ENCODE measurements at regions not wholly inside any gene's neighbourhood (a gene's known extent, or its start where the extent isn't known, plus 50 kb on each side); places are given as distances from the start of the nearest gene placed in this dataset.

GRCh38 chr21:43313939-43314405 is 113.0 kb downstream of the SIK1 start:
- FAIRE-seq = no peak
- TF ChIP-seq TAF1 (IDR thresholded peaks at IDR 0.05; ENCODE audit: borderline replicate concordance, low read depth, low read length) (no peak), POLR2AphosphoS5 (IDR thresholded peaks at IDR 0.05; ENCODE audit: low read depth, low read length) (no peak), POLR2A (IDR thresholded peaks at IDR 0.05; ENCODE audit: low read depth, low read length) (no peak)

DNA sequence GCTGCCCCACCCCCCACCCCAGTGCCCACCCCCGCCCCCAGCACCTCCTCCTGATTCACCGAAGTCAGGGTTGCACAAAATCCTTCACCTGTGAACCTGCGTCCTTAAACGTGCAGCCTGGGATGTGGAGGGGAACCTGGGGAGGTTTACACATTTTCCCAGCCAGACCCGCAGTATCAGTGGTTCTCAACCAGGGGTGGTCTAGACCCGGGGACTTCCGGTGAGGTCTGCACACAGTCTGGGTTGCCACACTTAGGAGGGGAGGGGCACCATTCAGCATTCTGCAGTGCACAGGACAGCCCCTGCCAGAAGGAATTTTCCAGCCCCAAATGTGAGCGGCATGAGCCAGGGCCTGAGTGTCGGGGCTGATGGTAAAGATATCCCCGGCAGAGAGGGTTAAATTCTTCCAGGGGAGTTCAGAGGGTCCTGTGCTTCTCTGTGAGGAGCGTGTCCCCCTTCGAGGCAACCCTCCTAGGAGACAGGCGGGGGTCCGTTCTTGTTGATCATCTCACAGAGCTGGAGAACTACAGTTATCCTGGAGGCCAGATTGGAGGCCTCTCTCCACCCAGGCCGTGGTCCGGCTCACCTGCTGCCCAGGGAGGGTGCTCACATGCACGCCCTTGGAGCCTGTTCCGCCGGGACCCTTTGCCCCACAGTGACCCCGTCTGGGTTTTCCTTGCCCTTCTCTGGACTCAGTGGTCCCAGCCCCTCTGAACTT is 113.6 kb downstream of the SIK1 start:
- DNase-seq (ENCODE audit: insufficient read length) (no peak), FAIRE-seq (no peak)
- no peak for TF ChIP-seq TAF1 (IDR thresholded peaks at IDR 0.05; ENCODE audit: borderline replicate concordance, low read depth, low read length)
- TF ChIP-seq POLR2AphosphoS5 (IDR thresholded peaks at IDR 0.05; ENCODE audit: low read depth, low read length) = no peak
- TF ChIP-seq POLR2A (IDR thresholded peaks at IDR 0.05; ENCODE audit: low read depth, low read length) = no peak

More at GRCh38 chr21:43313939-43314405, 113.0 kb downstream of the SIK1 start:
- no peak for DNase-seq (ENCODE audit: insufficient read length)

- FAIRE-seq (peak; percentile 92), DNase-seq (ENCODE audit: insufficient read length) (no peak)
- TF ChIP-seq POLR2AphosphoS5 (IDR thresholded peaks at IDR 0.05; ENCODE audit: low read depth, low read length) (no peak), TAF1 (IDR thresholded peaks at IDR 0.05; ENCODE audit: borderline replicate concordance, low read depth, low read length) (no peak), POLR2A (IDR thresholded peaks at IDR 0.05; ENCODE audit: low read depth, low read length) (no peak)
Observed at GRCh38 chr21:43312751-43313169, 114.2 kb downstream of the SIK1 start.

- DNase-seq (ENCODE audit: insufficient read length) = no peak
- TF ChIP-seq TAF1 (IDR thresholded peaks at IDR 0.05; ENCODE audit: borderline replicate concordance, low read depth, low read length) = no peak
- no peak for TF ChIP-seq POLR2AphosphoS5 (IDR thresholded peaks at IDR 0.05; ENCODE audit: low read depth, low read length)
- no peak for TF ChIP-seq POLR2A (IDR thresholded peaks at IDR 0.05; ENCODE audit: low read depth, low read length)
- FAIRE-seq = peak; percentile 27
Observed at GRCh38 chr21:43312011-43312410, 114.9 kb downstream of the SIK1 start.

DNA sequence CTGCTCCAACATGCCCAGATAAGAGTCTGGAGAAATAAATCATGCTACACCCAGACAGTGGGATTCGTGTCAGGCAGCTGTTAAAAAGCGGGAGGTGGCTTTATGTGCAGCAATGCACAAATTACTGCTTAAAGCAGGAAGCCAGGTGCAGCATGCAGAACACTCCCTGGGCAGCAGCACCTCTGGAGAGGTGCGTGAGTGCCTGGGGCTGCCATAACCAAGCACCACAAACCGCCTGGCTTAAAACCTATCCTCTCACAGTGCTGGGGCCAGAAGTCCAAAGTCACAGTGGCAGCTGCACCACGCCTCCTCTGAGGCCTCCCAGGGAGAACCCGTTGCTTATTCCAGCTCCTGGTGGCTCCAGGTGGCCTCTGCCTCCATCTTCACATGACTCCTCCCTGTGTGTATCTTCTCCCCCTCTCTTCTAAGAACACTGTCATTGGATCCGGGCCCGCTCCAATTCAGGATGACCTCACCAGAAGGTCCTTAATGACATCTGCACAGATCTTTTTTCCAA is 115.6 kb downstream of the SIK1 start:
- TF ChIP-seq POLR2A (IDR thresholded peaks at IDR 0.05; ENCODE audit: low read depth, low read length) (no peak), TAF1 (IDR thresholded peaks at IDR 0.05; ENCODE audit: borderline replicate concordance, low read depth, low read length) (no peak), POLR2AphosphoS5 (IDR thresholded peaks at IDR 0.05; ENCODE audit: low read depth, low read length) (no peak)
- FAIRE-seq (no peak), DNase-seq (ENCODE audit: insufficient read length) (no peak)

DNA sequence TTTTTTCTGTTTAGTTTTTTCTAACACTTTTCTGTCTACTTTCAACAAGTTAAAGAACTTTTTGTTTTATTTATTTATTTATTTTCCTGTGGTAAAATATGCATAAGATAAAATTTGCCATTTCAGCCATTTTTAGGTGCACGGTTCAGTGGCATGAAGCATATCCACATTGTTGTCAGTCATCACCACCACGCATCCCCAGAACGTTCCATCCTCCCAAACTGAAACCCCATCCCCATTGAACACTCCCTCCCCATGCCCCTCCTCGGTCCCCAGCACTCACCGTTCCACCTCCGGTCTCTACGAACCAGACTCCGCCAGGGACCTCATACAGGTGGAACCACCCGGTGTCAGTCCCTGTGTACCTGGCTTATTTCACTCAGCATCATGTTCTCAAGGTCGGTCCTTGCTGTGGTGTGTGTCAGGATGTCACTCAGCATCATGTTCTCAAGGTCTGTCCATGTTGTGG is 118.1 kb downstream of the SIK1 start:
- FAIRE-seq (no peak), DNase-seq (ENCODE audit: insufficient read length) (no peak)
- TF ChIP-seq POLR2AphosphoS5 (IDR thresholded peaks at IDR 0.05; ENCODE audit: low read depth, low read length) (no peak), POLR2A (IDR thresholded peaks at IDR 0.05; ENCODE audit: low read depth, low read length) (no peak), TAF1 (IDR thresholded peaks at IDR 0.05; ENCODE audit: borderline replicate concordance, low read depth, low read length) (no peak)

DNA sequence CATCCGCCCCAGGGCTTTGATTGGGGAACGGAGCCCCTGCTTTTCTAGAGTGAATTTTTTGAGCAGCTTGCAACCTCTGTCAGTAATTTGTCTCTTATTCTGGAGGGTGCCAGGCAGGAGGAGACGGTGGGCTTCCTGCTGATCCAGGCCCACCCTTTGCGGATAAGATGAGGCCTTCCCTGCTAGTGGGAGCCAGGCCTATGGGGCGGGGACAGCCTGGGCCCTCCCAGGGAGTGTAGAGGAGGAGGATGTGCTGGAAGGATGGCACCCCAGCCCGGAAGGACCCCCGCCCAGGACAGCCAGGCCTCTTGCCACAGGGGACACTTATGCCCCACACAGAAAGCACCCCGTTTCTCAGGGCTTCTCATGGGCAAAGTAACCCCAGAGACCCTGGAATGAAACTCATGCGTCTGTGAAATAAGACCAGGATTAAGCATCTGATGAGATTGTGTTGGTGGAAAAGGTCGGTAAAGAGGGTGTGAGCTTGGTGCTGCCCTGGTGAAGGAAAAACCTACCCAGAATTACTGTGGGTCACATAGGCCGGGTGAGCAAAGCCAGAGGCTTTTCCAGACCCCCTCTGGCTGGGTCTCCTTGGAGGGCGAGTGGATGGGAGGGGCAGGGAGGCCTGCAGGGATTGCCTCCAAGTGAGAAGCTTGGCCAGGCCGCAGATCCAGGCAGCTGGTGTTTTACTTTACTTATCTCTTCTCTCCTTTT is 118.7 kb downstream of the SIK1 start:
- no peak for FAIRE-seq
- no peak for DNase-seq (ENCODE audit: insufficient read length)
- TF ChIP-seq POLR2A (IDR thresholded peaks at IDR 0.05; ENCODE audit: low read depth, low read length) = no peak
- no peak for TF ChIP-seq TAF1 (IDR thresholded peaks at IDR 0.05; ENCODE audit: borderline replicate concordance, low read depth, low read length)
- no peak for TF ChIP-seq POLR2AphosphoS5 (IDR thresholded peaks at IDR 0.05; ENCODE audit: low read depth, low read length)

DNA sequence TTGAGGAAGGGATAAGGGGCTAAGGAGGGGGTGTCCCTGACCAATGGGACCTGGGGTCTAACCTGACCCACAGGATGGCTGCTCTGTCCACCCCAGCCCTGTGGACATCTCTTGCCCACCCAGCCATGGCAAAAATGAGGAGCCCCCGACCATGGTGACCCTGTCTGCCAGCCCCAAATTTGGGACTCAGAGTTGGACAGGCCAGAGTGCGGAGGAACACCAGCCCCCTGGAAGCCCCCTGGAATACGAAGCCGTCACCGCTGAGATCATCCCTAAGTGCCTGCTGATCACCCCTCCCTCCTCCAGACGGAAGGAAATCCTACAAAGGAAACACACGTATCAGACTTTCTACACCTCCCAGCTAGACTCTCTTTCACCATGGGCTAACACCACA is 119.3 kb downstream of the SIK1 start:
- DNase-seq (ENCODE audit: insufficient read length) (no peak), FAIRE-seq (no peak)
- TF ChIP-seq POLR2AphosphoS5 (IDR thresholded peaks at IDR 0.05; ENCODE audit: low read depth, low read length) = no peak
- TF ChIP-seq TAF1 (IDR thresholded peaks at IDR 0.05; ENCODE audit: borderline replicate concordance, low read depth, low read length) = no peak
- no peak for TF ChIP-seq POLR2A (IDR thresholded peaks at IDR 0.05; ENCODE audit: low read depth, low read length)

- peak; percentile 75 for FAIRE-seq
- DNase-seq (ENCODE audit: insufficient read length) = peak; percentile 59
Observed at GRCh38 chr21:43306911-43307676, 119.8 kb downstream of the SIK1 start.

DNA sequence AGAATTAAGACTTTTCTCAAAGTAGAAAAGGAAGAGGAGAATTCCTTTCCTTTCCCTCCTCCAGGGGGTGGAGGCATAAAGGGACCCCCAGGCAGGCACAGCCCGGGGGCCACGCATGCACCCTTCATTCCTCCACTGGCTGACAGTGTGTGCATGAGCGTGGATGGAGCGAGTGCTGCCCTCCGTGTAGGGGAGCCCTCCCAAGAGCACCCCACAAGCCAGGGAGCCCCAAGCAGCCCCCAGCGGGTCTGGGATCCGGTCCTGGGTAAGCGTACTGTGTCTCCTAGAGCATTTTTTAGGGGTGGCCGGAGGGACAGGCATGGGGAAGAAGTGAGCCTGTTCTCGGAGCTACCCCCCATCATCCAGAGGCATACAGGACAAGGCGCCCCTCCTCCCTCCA is 120.5 kb downstream of the SIK1 start:
- no peak for TF ChIP-seq POLR2AphosphoS5 (IDR thresholded peaks at IDR 0.05; ENCODE audit: low read depth, low read length)
- TF ChIP-seq TAF1 (IDR thresholded peaks at IDR 0.05; ENCODE audit: borderline replicate concordance, low read depth, low read length) = no peak
- TF ChIP-seq POLR2A (IDR thresholded peaks at IDR 0.05; ENCODE audit: low read depth, low read length) = no peak
- no peak for FAIRE-seq
- no peak for DNase-seq (ENCODE audit: insufficient read length)

More at GRCh38 chr21:43306911-43307676, 119.8 kb downstream of the SIK1 start:
- TF ChIP-seq TAF1 (IDR thresholded peaks at IDR 0.05; ENCODE audit: borderline replicate concordance, low read depth, low read length) = no peak
- TF ChIP-seq POLR2A (IDR thresholded peaks at IDR 0.05; ENCODE audit: low read depth, low read length) = no peak
- TF ChIP-seq POLR2AphosphoS5 (IDR thresholded peaks at IDR 0.05; ENCODE audit: low read depth, low read length) = no peak

- TF ChIP-seq POLR2A (IDR thresholded peaks at IDR 0.05; ENCODE audit: low read depth, low read length) = no peak
- no peak for TF ChIP-seq TAF1 (IDR thresholded peaks at IDR 0.05; ENCODE audit: borderline replicate concordance, low read depth, low read length)
- TF ChIP-seq POLR2AphosphoS5 (IDR thresholded peaks at IDR 0.05; ENCODE audit: low read depth, low read length) = no peak
- no peak for DNase-seq (ENCODE audit: insufficient read length)
- no peak for FAIRE-seq
Observed at GRCh38 chr21:43305811-43306311, 121.1 kb downstream of the SIK1 start.

Data from GM12892 (cell line).